ENCODE measurements at regions not wholly inside any gene's neighbourhood (a gene's known extent, or its start where the extent isn't known, plus 50 kb on each side); places are given as distances from the start of the nearest gene placed in this dataset.

GRCh38 chr1:234960722-234961455 lies 167.7 kb downstream of the TOMM20 start (continued):
- 0 out of 2 replicates have a peak, but pooled peaks have one; percentile 43 for TF ChIP-seq EED (CRISPR knock-in tag; IDR thresholded peaks at IDR 0.05)
- TF ChIP-seq FOXO4 (CRISPR knock-in tag; conservative IDR thresholded peaks at IDR 0.05): no peak
- peak; percentile 62 for TF ChIP-seq ZSCAN31 (CRISPR knock-in tag; IDR thresholded peaks at IDR 0.05; ENCODE audit: low read depth)
- peak; percentile 27 to 38; a peak in 1 of 4 replicates for TF ChIP-seq NR2F1 (CRISPR knock-in tag; IDR thresholded peaks at IDR 0.05)
- peak; percentile 90 for TF ChIP-seq HDAC2 (CRISPR knock-in tag; IDR thresholded peaks at IDR 0.05)
- peak; percentile 93 for TF ChIP-seq ZNF280D (CRISPR knock-in tag; IDR thresholded peaks at IDR 0.05)
- peak; percentile 75; the same call in 1 of the 2 replicates for TF ChIP-seq ZNF619 (CRISPR knock-in tag; IDR thresholded peaks at IDR 0.05)
- peak; percentile 96; the same call in 1 of the 2 replicates for TF ChIP-seq ZBTB46 (CRISPR knock-in tag; IDR thresholded peaks at IDR 0.05; ENCODE audit: borderline replicate concordance)
- peak; percentile 74; the same call in 1 of the 2 replicates for TF ChIP-seq TOPORS (CRISPR knock-in tag; IDR thresholded peaks at IDR 0.05)
- no peak for TF ChIP-seq MYNN (CRISPR knock-in tag; IDR thresholded peaks at IDR 0.05; ENCODE audit: low read depth)
- TF ChIP-seq PRPF4 (IDR thresholded peaks at IDR 0.05; ENCODE audit: low read depth, low read length, poor library complexity, severe bottlenecking): no peak
- peak; percentile 62 for TF ChIP-seq RBM39 (IDR thresholded peaks at IDR 0.05; ENCODE audit: low read depth, low read length, poor library complexity, severe bottlenecking)
- peak; percentile 31 for TF ChIP-seq PHF8 (CRISPR knock-in tag; IDR thresholded peaks at IDR 0.05)
- TF ChIP-seq ZBTB42 (CRISPR knock-in tag; IDR thresholded peaks at IDR 0.05): no peak
- no peak for TF ChIP-seq ZNF841 (CRISPR knock-in tag; IDR thresholded peaks at IDR 0.05; ENCODE audit: borderline replicate concordance)
- TF ChIP-seq HDAC1 (CRISPR knock-in tag; IDR thresholded peaks at IDR 0.05): peak; percentile 76
- no peak for TF ChIP-seq GABPA (IDR thresholded peaks at IDR 0.05; ENCODE audit: low read depth, low read length)
- no peak for TF ChIP-seq GABPA (CRISPR knock-in tag; IDR thresholded peaks at IDR 0.05; ENCODE audit: low read depth)
- TF ChIP-seq DZIP1 (CRISPR knock-in tag; IDR thresholded peaks at IDR 0.05): no peak
